Endothelial cell of umbilical vein (primary cell): ENCODE measurements at regions not wholly inside any gene's neighbourhood (a gene's known extent, or its start where the extent isn't known, plus 50 kb on each side); places are given as distances from the start of the nearest gene placed in this dataset.
"Not testable (repeated sequence)": the region's sequence is repeated elsewhere in the genome, so short reads cannot be mapped to it uniquely, and the experiment has no call there.

Experiments
- EZH2 ChIP-seq: IDR thresholded peaks from 2 replicates; pipeline ENCODE4 v1.6.1; 2012; ENCODE audit warnings: borderline replicate concordance, low read depth, mild to moderate bottlenecking, moderate library complexity, low read length, inconsistent platforms; ENCODE audit not compliant: severe bottlenecking
- POLR2A ChIP-seq: IDR thresholded peaks from 2 replicates; pipeline ENCODE4 v1.6.1; 2012; ENCODE audit warnings: low read depth, mild to moderate bottlenecking, control low read depth, low read length
- POLR2AphosphoS5 ChIP-seq: IDR thresholded peaks from 2 replicates; pipeline ENCODE4 v1.6.1; 2012; ENCODE audit warnings: low read depth, mild to moderate bottlenecking, control low read depth, low read length, moderate library complexity; ENCODE audit not compliant: insufficient read depth
- TF ChIP-seq, protein P1 (sequence below), 2 donors: IDR thresholded peaks; 1 replicate in 1 of 2; 2 replicates in 1 of 2; pipeline ENCODE4 v1.5.1; 2011; ENCODE audit warnings: low read length in 2 of 2, mild to moderate bottlenecking in 2 of 2, moderate library complexity in 2 of 2, control low read depth in 1 of 2, inconsistent platforms in 1 of 2, low read depth in 1 of 2; ENCODE audit not compliant: insufficient read depth in 1 of 2; ENCODE audit errors: extremely low read depth in 1 of 2

DNA sequence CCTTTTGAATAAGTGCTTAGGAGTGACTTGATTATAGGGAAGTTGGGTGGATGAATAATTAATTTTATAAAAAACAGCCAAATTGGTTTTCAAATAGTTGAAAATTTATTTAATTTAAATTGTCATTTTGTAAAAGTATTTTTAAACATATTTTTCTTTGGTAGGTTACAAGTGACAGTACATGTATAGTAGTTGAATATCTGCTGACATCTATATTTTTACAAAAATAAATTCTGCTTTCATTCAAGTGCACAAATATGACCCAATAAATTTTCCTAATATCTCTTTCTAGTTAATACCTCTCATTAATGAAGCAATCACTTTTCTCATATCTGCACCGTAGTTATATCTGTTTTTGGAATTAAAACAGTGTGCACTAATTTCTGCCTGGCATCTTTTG is 653.6 kb upstream of the TPTE start:
- TF ChIP-seq, protein P1, sequence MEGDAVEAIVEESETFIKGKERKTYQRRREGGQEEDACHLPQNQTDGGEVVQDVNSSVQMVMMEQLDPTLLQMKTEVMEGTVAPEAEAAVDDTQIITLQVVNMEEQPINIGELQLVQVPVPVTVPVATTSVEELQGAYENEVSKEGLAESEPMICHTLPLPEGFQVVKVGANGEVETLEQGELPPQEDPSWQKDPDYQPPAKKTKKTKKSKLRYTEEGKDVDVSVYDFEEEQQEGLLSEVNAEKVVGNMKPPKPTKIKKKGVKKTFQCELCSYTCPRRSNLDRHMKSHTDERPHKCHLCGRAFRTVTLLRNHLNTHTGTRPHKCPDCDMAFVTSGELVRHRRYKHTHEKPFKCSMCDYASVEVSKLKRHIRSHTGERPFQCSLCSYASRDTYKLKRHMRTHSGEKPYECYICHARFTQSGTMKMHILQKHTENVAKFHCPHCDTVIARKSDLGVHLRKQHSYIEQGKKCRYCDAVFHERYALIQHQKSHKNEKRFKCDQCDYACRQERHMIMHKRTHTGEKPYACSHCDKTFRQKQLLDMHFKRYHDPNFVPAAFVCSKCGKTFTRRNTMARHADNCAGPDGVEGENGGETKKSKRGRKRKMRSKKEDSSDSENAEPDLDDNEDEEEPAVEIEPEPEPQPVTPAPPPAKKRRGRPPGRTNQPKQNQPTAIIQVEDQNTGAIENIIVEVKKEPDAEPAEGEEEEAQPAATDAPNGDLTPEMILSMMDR (IDR thresholded peaks at IDR 0.05; ENCODE audit: extremely low read depth in 1 of 2, insufficient read depth in 1 of 2, low read depth in 1 of 2, low read length in 2 of 2), result not testable (repeated sequence)
- not testable (repeated sequence) for TF ChIP-seq POLR2A, EZH2, POLR2AphosphoS5
